Tibial nerve (tissue), 4 donors: ENCODE measurements at regions not wholly inside any gene's neighbourhood (a gene's known extent, or its start where the extent isn't known, plus 50 kb on each side); places are given as distances from the start of the nearest gene placed in this dataset.

Source experiments
- DNase-seq, 2 donors: peaks; one replicate each; pipeline ENCODE4 v3.0.0-alpha.2; 2019; ENCODE audit warnings: low spot score in 2 of 2
- H3K27ac ChIP-seq, 4 donors: fragments of 200-600 bp; sonication (generic) in 3 of 4; one replicate each; pipeline ENCODE4 v1.5.1; 2017 to 2019; ENCODE audit warnings: mild to moderate bottlenecking in 1 of 4
- H3K27me3 ChIP-seq, 2 donors: fragments of 200-600 bp; sonication (generic) in 1 of 2; one replicate each; pipeline versions ENCODE4 v1.5.1 to v1.6.0; 2017 to 2019
- H3K36me3 ChIP-seq, 3 donors: fragments of 200-600 bp; sonication (generic); one replicate each; pipeline ENCODE4 v1.5.1; 2018 to 2019
- H3K4me1 ChIP-seq, 4 donors: fragments of 200-600 bp; sonication (generic) in 3 of 4; one replicate each; pipeline ENCODE4 v1.5.1; 2017 to 2019
- H3K4me3 ChIP-seq, 4 donors: fragments of 200-600 bp; sonication (generic) in 3 of 4; one replicate each; pipeline ENCODE4 v1.5.1; 2017 to 2019; ENCODE audit warnings: mild to moderate bottlenecking in 1 of 4, moderate library complexity in 1 of 4
- H3K9me3 ChIP-seq, 4 donors: fragments of 200-600 bp; sonication (generic) in 3 of 4; one replicate each; pipeline ENCODE4 v1.5.1; 2017 to 2019
- EP300 ChIP-seq, 2 donors: sonication (generic); formaldehyde crosslinking; IDR thresholded peaks; one replicate each; pipeline ENCODE4 v1.6.1; 2017; ENCODE audit warnings: antibody characterized with exemption in 2 of 2, mild to moderate bottlenecking in 1 of 2
- POLR2A ChIP-seq, 2 donors: fragments of 450-650 bp; IDR thresholded peaks; one replicate each; pipeline ENCODE4 v1.6.1; 2017; ENCODE audit warnings: antibody characterized with exemption in 2 of 2, mild to moderate bottlenecking in 2 of 2, moderate library complexity in 2 of 2
- WGBS, 2 donors: methylation state at CpG; one replicate each; pipeline ENCODE4 v1.1.5; 2018; 5-methylcytosine and 5-hydroxymethylcytosine counted together
- TF ChIP-seq, protein P1 (sequence below), 5 experiments: fragments of 200-600 bp in 3 of 5; fragments of 450-650 bp in 2 of 5; sonication (generic) in 3 of 5; IDR thresholded peaks; one replicate each; pipeline ENCODE4 v1.5.1; 2016 to 2019; ENCODE audit warnings: antibody characterized with exemption in 5 of 5, mild to moderate bottlenecking in 3 of 5, moderate library complexity in 2 of 5

DNA sequence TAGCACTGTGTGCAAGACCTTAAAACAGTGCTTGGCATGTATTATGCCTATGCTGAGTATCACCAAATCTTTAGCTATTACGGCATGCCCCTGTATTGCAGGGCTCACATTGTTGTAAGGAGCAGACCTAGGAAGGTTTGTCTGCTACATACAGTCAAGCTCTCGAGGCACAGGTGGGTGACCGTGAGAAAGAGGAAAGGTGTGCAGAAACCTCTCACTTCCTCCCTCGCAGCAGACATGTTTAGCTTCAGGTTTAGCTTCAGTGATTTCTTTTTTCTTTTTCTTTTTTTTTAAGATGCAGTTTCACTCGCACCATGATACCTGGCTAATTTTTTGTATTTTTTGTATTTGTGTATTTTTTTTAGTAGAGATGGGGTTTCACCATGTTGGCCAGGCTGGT is 275.8 kb upstream of the RIOK2 start:
- TF ChIP-seq EP300 (IDR thresholded peaks at IDR 0.05) = no peak
- no peak for TF ChIP-seq POLR2A (IDR thresholded peaks at IDR 0.05)
- TF ChIP-seq, protein P1, sequence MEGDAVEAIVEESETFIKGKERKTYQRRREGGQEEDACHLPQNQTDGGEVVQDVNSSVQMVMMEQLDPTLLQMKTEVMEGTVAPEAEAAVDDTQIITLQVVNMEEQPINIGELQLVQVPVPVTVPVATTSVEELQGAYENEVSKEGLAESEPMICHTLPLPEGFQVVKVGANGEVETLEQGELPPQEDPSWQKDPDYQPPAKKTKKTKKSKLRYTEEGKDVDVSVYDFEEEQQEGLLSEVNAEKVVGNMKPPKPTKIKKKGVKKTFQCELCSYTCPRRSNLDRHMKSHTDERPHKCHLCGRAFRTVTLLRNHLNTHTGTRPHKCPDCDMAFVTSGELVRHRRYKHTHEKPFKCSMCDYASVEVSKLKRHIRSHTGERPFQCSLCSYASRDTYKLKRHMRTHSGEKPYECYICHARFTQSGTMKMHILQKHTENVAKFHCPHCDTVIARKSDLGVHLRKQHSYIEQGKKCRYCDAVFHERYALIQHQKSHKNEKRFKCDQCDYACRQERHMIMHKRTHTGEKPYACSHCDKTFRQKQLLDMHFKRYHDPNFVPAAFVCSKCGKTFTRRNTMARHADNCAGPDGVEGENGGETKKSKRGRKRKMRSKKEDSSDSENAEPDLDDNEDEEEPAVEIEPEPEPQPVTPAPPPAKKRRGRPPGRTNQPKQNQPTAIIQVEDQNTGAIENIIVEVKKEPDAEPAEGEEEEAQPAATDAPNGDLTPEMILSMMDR (IDR thresholded peaks at IDR 0.05) = no peak
- Histone ChIP-seq H3K4me3 (no peak overlapping the region), H3K4me1 (no peaks in the 10 kb centered on the region), H3K36me3 (no peaks in the 10 kb centered on the region), H3K9me3 (no peaks in the 10 kb centered on the region), H3K27me3 (no peaks in the 10 kb centered on the region), H3K27ac (no peak overlapping the region)
- no peak for DNase-seq
- WGBS, 2 donors = 89 to 93% methylated on average over 5 of the region's 5 CpGs

GRCh38 chr5:97471951-97472350 is 288.9 kb upstream of the RIOK2 start:
- no peak for DNase-seq
- 92 to 93% methylated on average over 6 to 10 of the region's 10 CpGs for WGBS, 2 donors
- Histone ChIP-seq H3K4me1 (no peaks in the 10 kb centered on the region), H3K36me3 (no peaks in the 10 kb centered on the region), H3K4me3 (no peak overlapping the region), H3K27me3 (no peaks in the 10 kb centered on the region), H3K27ac (no peak overlapping the region), H3K9me3 (peaks cover 0 to 39% (median 2%) of the 10 kb centered on the region in 4 donors)
- TF ChIP-seq, protein P1 (IDR thresholded peaks at IDR 0.05) = no peak
- TF ChIP-seq EP300 (IDR thresholded peaks at IDR 0.05) (no peak), POLR2A (IDR thresholded peaks at IDR 0.05) (no peak)

DNA sequence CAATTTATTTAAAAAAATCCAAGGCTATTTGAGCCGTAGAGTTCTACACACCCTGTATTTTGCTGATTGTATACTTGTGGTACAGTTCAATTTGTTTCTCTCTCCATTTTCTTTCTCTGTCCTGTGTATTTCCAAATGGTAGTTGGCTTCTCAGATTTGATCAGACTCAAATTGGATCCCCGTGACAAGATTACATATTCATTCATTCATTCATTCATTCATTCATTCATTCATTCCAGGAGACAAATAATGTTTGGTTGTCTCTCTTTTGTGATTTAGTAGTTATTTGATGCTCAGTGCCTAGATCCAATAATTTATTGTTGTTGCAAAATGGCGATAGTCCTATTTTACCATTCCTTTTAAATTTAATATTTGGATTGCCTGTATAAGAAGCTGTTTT is 292.8 kb upstream of the RIOK2 start:
- 84 to 95% methylated on average over 3 of the region's 3 CpGs for WGBS, 2 donors
- Histone ChIP-seq H3K4me1 (no peaks in the 10 kb centered on the region), H3K36me3 (no peaks in the 10 kb centered on the region), H3K9me3 (peaks cover 0 to 15% (median 0%) of the 10 kb centered on the region in 4 donors), H3K27ac (no peak overlapping the region), H3K4me3 (no peak overlapping the region), H3K27me3 (no peaks in the 10 kb centered on the region)
- DNase-seq = no peak
- TF ChIP-seq EP300 (IDR thresholded peaks at IDR 0.05) (no peak), POLR2A (IDR thresholded peaks at IDR 0.05) (no peak)
- TF ChIP-seq, protein P1 (IDR thresholded peaks at IDR 0.05) = no peak

GRCh38 chr5:97476852-97477534 is 293.9 kb upstream of the RIOK2 start:
- no peak for DNase-seq
- no peak overlapping the region for H3K4me3 ChIP-seq
- TF ChIP-seq EP300 (IDR thresholded peaks at IDR 0.05) (no peak), POLR2A (IDR thresholded peaks at IDR 0.05) (no peak)
- TF ChIP-seq, protein P1 (IDR thresholded peaks at IDR 0.05) = no peak
- H3K27ac ChIP-seq = no peak overlapping the region
- H3K27me3 ChIP-seq = no peaks in the 10 kb centered on the region
- peaks cover 0 to 3% (median 0%) of the 10 kb centered on the region in 4 donors for H3K9me3 ChIP-seq
- no peaks in the 10 kb centered on the region for H3K4me1 ChIP-seq
- 83 to 86% methylated on average over 2 of the region's 2 CpGs for WGBS, 2 donors
- no peaks in the 10 kb centered on the region for H3K36me3 ChIP-seq

DNA sequence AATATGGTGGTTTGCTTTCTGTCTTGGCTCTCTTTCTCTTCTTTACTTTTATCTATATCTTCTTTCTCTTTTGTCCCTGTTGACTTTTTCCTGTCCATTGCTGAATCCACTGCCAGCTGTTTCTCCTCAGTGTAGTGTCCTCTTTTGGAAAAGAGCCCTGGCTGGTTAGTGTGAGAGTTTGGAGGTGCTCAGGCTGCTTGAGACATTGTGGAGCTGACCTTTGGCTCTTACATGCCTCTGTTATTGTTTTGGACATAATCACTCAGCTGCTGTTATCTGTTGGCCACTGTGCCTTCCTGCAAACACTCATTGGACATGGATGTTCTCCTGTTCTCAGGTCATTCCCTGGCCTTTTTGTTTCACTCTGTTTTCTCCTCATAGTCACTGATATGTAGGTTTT is 295.4 kb upstream of the RIOK2 start:
- TF ChIP-seq, protein P1 (IDR thresholded peaks at IDR 0.05) = no peak
- no peak for TF ChIP-seq POLR2A (IDR thresholded peaks at IDR 0.05)
- no peak for TF ChIP-seq EP300 (IDR thresholded peaks at IDR 0.05)
- no peaks in the 10 kb centered on the region for H3K27me3 ChIP-seq
- H3K4me1 ChIP-seq = no peaks in the 10 kb centered on the region
- H3K36me3 ChIP-seq = no peaks in the 10 kb centered on the region
- H3K27ac ChIP-seq = no peak overlapping the region
- DNase-seq = no peak
- no peaks in the 10 kb centered on the region for H3K9me3 ChIP-seq
- H3K4me3 ChIP-seq = no peak overlapping the region
